T-cell (primary cell): ENCODE measurements at regions not wholly inside any gene's neighbourhood (a gene's known extent, or its start where the extent isn't known, plus 50 kb on each side); places are given as distances from the start of the nearest gene placed in this dataset.

ENCODE experiments used
- ATAC-seq, 4 experiments: fragments of 200-7000 bp in 3 of 4; fragments of 150-1000 bp in 1 of 4; cut with Tn5 transposase; replicated peaks in 1 of 4; 1 replicate in 3 of 4; 2 replicates in 1 of 4; pipeline ENCODE4 v1.10.0; 2021; ENCODE audit warnings: moderate library complexity in 3 of 4, mild to moderate bottlenecking in 2 of 4, moderate number of reproducible peaks in 1 of 4
- CTCF ChIA-PET, 2 donors: fragments of 300-600 bp; sonication (Branson Sonifier 250); formaldehyde crosslinking; loops; one replicate each; lab custom pipeline; 2022; ENCODE audit warnings: antibody characterized with exemption in 2 of 2; lab: Charles Lee
- POLR2A ChIA-PET, 2 donors: fragments of 300-600 bp; sonication (Branson Sonifier 250); formaldehyde crosslinking; loops; one replicate each; lab custom pipeline; 2022; ENCODE audit warnings: antibody characterized with exemption in 2 of 2; lab: Charles Lee
- DNase-seq, 35 experiments: peaks; one replicate each; pipeline versions ENCODE4 v3.0.0 to v3.0.0-alpha.2; 2013 to 2023
- H3K27ac ChIP-seq: one replicate; pipeline ENCODE4 v1.5.1; 2013; ENCODE audit warnings: low read length
- H3K27me3 ChIP-seq, 2 experiments: replicated peaks in 1 of 2; 1 replicate in 1 of 2; 2 replicates in 1 of 2; pipeline versions ENCODE4 v1.6.1 to v1.7.0; 2013; ENCODE audit warnings: low read length in 1 of 2, mixed read lengths in 1 of 2; ENCODE audit not compliant: control insufficient read depth in 2 of 2, insufficient read depth in 2 of 2; ENCODE audit errors: extremely low read depth in 1 of 2
- H3K36me3 ChIP-seq, 2 donors: 1 replicate in 1 of 2; 2 replicates in 1 of 2; pipeline versions ENCODE4 v1.6.1 to v1.7.0; 2013; ENCODE audit warnings: low read length in 1 of 2; ENCODE audit not compliant: control insufficient read depth in 2 of 2, insufficient read depth in 1 of 2; ENCODE audit errors: extremely low read depth in 1 of 2
- H3K4me1 ChIP-seq, 2 experiments: 1 replicate in 1 of 2; 2 replicates in 1 of 2; pipeline versions ENCODE4 v1.6.1 to v1.7.0; 2013; ENCODE audit warnings: low read length in 2 of 2, mixed read lengths in 1 of 2; ENCODE audit not compliant: insufficient read depth in 2 of 2, control insufficient read depth in 1 of 2; ENCODE audit errors: extremely low read depth in 1 of 2
- H3K4me3 ChIP-seq, 2 donors: 1 replicate in 1 of 2; 2 replicates in 1 of 2; pipeline versions ENCODE4 v1.5.1 to v1.7.0; 2013; ENCODE audit warnings: mild to moderate bottlenecking in 2 of 2, low read length in 1 of 2, moderate library complexity in 1 of 2; ENCODE audit not compliant: control insufficient read depth in 1 of 2; ENCODE audit errors: extremely low read depth in 1 of 2
- H3K9me3 ChIP-seq: 2 replicates; pipeline ENCODE4 v1.7.0; 2013
- H3K27ac Mint-ChIP-seq, 2 donors: one replicate each; pipeline ENCODE4 v1.8.0; 2020 to 2021; ENCODE audit warnings: mild to moderate bottlenecking in 2 of 2, mixed read lengths in 2 of 2
- H3K27me3 Mint-ChIP-seq, 2 donors: one replicate each; pipeline ENCODE4 v1.8.0; 2021 to 2022; ENCODE audit warnings: mixed read lengths in 2 of 2
- H3K36me3 Mint-ChIP-seq: one replicate; pipeline ENCODE4 v1.8.0; 2021; ENCODE audit warnings: mixed read lengths
- H3K4me1 Mint-ChIP-seq, 3 donors: one replicate each; pipeline ENCODE4 v1.8.0; 2020 to 2022; ENCODE audit warnings: mixed read lengths in 3 of 3, mild to moderate bottlenecking in 1 of 3
- H3K4me3 Mint-ChIP-seq, 3 donors: one replicate each; pipeline ENCODE4 v1.8.0; 2020 to 2022; ENCODE audit warnings: mild to moderate bottlenecking in 3 of 3, mixed read lengths in 3 of 3, moderate library complexity in 3 of 3
- H3K9me3 Mint-ChIP-seq, 3 donors: one replicate each; pipeline ENCODE4 v1.8.0; 2020 to 2022; ENCODE audit warnings: mixed read lengths in 3 of 3
- WGBS: methylation state at CpG from one replicate; pipeline ENCODE4 v1.1.5; 2013; ENCODE audit warnings: missing lambda C conversion rate; ENCODE audit not compliant: insufficient coverage; 5-methylcytosine and 5-hydroxymethylcytosine counted together

DNA sequence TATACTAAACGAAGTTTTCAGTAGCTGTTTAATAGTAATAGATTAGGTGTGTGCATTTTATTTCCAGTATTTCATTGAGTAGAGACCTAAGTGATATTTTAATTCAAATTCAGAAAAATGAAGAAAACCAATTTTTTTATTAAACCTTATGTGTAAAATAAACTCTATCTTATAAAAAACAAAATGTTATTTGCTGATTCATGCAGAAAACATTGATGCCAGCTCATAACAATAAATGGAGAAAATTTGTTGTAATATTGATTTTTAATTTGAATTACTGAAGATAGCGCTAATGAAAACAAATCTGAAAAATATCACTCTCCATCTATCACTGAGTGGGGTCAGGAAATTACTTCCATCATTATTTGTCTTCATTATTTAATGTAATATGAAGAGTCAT is 1177.8 kb upstream of the SEMA6A start:
- no peaks in the 10 kb centered on the region for H3K36me3 ChIP-seq
- no peaks in the 10 kb centered on the region for H3K27me3 Mint-ChIP-seq
- no peaks in the 10 kb centered on the region for H3K36me3 Mint-ChIP-seq
- H3K4me3 ChIP-seq = no peak overlapping the region
- H3K4me1 ChIP-seq = no peaks in the 10 kb centered on the region
- H3K4me3 Mint-ChIP-seq = no peak overlapping the region
- ChIA-PET POLR2A (no interaction called here), CTCF (no interaction called here)
- WGBS = no CpG with 5 or more reads among the region's 2 CpGs
- no peak overlapping the region for H3K27ac ChIP-seq
- no peaks in the 10 kb centered on the region for H3K9me3 ChIP-seq
- no peak for DNase-seq
- H3K27me3 ChIP-seq = no peaks in the 10 kb centered on the region
- no peaks in the 10 kb centered on the region for H3K4me1 Mint-ChIP-seq
- ATAC-seq = no peak
- H3K27ac Mint-ChIP-seq = no peak overlapping the region
- H3K9me3 Mint-ChIP-seq = peaks cover 3 to 8% (median 7%) of the 10 kb centered on the region in 3 donors

GRCh38 chr5:117748336-117748735 is 1173.7 kb upstream of the SEMA6A start:
- ATAC-seq = no peak
- Mint-ChIP-seq H3K36me3 (no peaks in the 10 kb centered on the region), H3K27ac (no peak overlapping the region), H3K4me3 (no peak overlapping the region), H3K4me1 (no peaks in the 10 kb centered on the region), H3K27me3 (no peaks in the 10 kb centered on the region), H3K9me3 (peaks cover 5 to 7% (median 6%) of the 10 kb centered on the region in 3 donors)
- no peaks in the 10 kb centered on the region for H3K4me1 ChIP-seq
- H3K27me3 ChIP-seq = no peaks in the 10 kb centered on the region
- H3K9me3 ChIP-seq = no peaks in the 10 kb centered on the region
- no CpG with 5 or more reads among the region's 5 CpGs for WGBS
- DNase-seq = no peak
- H3K36me3 ChIP-seq = no peaks in the 10 kb centered on the region
- ChIA-PET POLR2A (no interaction called here), CTCF (no interaction called here)
- H3K27ac ChIP-seq = no peak overlapping the region
- H3K4me3 ChIP-seq = no peak overlapping the region

DNA sequence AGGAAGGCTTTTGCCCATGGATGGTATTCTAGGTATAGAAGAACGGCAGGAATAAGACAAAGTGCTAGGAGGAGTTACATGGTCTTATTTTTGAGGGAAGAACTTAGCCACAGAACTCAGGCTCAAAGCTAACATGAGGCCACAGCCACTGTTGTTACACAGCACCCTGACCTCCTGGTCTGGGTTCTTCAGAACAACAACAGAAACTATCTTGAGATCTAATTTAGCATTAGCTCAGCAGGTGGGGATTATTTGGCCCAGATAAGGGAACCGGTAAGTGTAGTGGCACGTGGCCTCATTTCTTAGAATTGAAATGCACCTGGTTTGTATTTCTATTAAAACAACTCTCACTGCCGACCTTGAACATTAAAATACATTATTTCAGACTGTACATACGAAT is 1168.7 kb upstream of the SEMA6A start:
- Histone ChIP-seq H3K27ac (no peak overlapping the region), H3K4me3 (no peak overlapping the region), H3K36me3 (no peaks in the 10 kb centered on the region), H3K4me1 (no peaks in the 10 kb centered on the region), H3K27me3 (no peaks in the 10 kb centered on the region), H3K9me3 (no peaks in the 10 kb centered on the region)
- ChIA-PET CTCF (no interaction called here), POLR2A (no interaction called here)
- Mint-ChIP-seq H3K27me3 (no peaks in the 10 kb centered on the region), H3K4me3 (no peak overlapping the region), H3K4me1 (no peaks in the 10 kb centered on the region), H3K9me3 (peaks cover 5 to 10% (median 10%) of the 10 kb centered on the region in 3 donors), H3K27ac (no peak overlapping the region), H3K36me3 (no peaks in the 10 kb centered on the region)
- 57% methylated on average over 1 of the region's 5 CpGs for WGBS
- DNase-seq (no peak), ATAC-seq (no peak)

- no peaks in the 10 kb centered on the region for H3K27me3 ChIP-seq
- no peaks in the 10 kb centered on the region for H3K36me3 ChIP-seq
- H3K9me3 ChIP-seq = no peaks in the 10 kb centered on the region
- no peak overlapping the region for H3K27ac ChIP-seq
- Mint-ChIP-seq H3K36me3 (no peaks in the 10 kb centered on the region), H3K27me3 (no peaks in the 10 kb centered on the region), H3K4me3 (no peak overlapping the region), H3K27ac (no peak overlapping the region), H3K9me3 (peaks cover 0 to 16% (median 16%) of the 10 kb centered on the region in 3 donors), H3K4me1 (no peaks in the 10 kb centered on the region)
- no peaks in the 10 kb centered on the region for H3K4me1 ChIP-seq
- no peak overlapping the region for H3K4me3 ChIP-seq
- ChIA-PET POLR2A (no interaction called here), CTCF (no interaction called here)
- DNase-seq (no peak), ATAC-seq (no peak)
- WGBS = 25% methylated on average over 1 of the region's 1 CpG
Measured at GRCh38 chr5:117741655-117742206, 1167.1 kb upstream of the SEMA6A start.

GRCh38 chr5:117740268-117740667 is 1165.6 kb upstream of the SEMA6A start:
- no peak overlapping the region for H3K27ac ChIP-seq
- ATAC-seq (no peak), DNase-seq (no peak)
- no peaks in the 10 kb centered on the region for H3K36me3 ChIP-seq
- Mint-ChIP-seq H3K9me3 (peaks cover 0 to 16% (median 11%) of the 10 kb centered on the region in 3 donors), H3K27ac (no peak overlapping the region), H3K36me3 (no peaks in the 10 kb centered on the region), H3K4me1 (no peaks in the 10 kb centered on the region), H3K27me3 (no peaks in the 10 kb centered on the region), H3K4me3 (no peak overlapping the region)
- H3K9me3 ChIP-seq = no peaks in the 10 kb centered on the region
- H3K4me1 ChIP-seq = no peaks in the 10 kb centered on the region
- POLR2A ChIA-PET = no interaction called here
- CTCF ChIA-PET = no interaction called here
- no peaks in the 10 kb centered on the region for H3K27me3 ChIP-seq
- H3K4me3 ChIP-seq = no peak overlapping the region

DNA sequence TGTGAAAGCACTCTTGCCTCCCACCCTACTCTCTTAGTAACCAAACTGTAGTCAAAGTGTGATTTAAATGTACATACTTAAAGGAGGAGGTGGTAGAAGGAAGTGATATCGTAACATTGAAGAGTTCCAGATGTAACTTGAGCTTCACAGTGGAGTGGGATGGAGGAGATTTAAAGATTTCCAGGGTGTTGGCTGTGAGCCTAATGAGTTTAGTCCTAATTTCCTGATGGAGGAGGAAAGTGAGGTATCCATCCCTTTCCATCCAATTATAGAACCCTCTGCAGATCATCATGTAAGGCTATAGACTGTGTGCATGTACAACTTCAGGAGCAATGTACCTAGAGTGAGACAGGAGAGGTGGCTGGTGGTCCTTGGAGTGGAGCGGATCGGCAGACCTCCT is 1163.9 kb upstream of the SEMA6A start:
- no peaks in the 10 kb centered on the region for H3K36me3 Mint-ChIP-seq
- POLR2A ChIA-PET = no interaction called here
- Histone ChIP-seq H3K9me3 (no peaks in the 10 kb centered on the region), H3K4me1 (no peaks in the 10 kb centered on the region), H3K36me3 (no peaks in the 10 kb centered on the region), H3K4me3 (no peak overlapping the region), H3K27me3 (no peaks in the 10 kb centered on the region), H3K27ac (no peak overlapping the region)
- CTCF ChIA-PET = no interaction called here
- DNase-seq (no peak), ATAC-seq (no peak)
- no peaks in the 10 kb centered on the region for H3K4me1 Mint-ChIP-seq
- WGBS = no CpG with 5 or more reads among the region's 3 CpGs
- peaks cover 0 to 16% (median 13%) of the 10 kb centered on the region in 3 donors for H3K9me3 Mint-ChIP-seq
- H3K27ac Mint-ChIP-seq = no peak overlapping the region
- no peaks in the 10 kb centered on the region for H3K27me3 Mint-ChIP-seq
- no peak overlapping the region for H3K4me3 Mint-ChIP-seq

DNA sequence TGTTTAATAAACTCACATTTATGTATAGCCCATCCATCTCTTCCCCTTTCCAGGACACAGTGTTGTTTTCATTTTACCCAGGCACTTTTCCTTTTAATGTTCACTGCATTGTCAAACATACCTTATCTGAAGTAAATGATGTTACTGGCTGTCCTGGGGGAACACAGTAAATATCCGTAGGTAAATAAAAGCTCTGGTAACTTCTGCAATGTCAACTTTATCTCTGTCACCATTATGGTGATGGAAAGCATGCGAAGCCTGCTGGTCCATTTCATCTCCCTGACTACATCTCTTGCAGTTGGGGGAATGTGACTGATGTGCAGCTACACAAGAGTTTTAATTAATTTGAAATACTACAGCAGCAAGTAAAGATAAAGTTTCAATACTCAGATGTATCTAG is 1162.1 kb upstream of the SEMA6A start:
- Histone ChIP-seq H3K9me3 (no peaks in the 10 kb centered on the region), H3K27ac (no peak overlapping the region), H3K4me1 (no peaks in the 10 kb centered on the region), H3K27me3 (no peaks in the 10 kb centered on the region), H3K4me3 (no peak overlapping the region), H3K36me3 (no peaks in the 10 kb centered on the region)
- Mint-ChIP-seq H3K9me3 (peaks cover 0 to 14% (median 13%) of the 10 kb centered on the region in 3 donors), H3K4me3 (no peak overlapping the region), H3K27ac (no peak overlapping the region), H3K4me1 (no peaks in the 10 kb centered on the region), H3K27me3 (no peaks in the 10 kb centered on the region), H3K36me3 (no peaks in the 10 kb centered on the region)
- ChIA-PET CTCF (no interaction called here), POLR2A (no interaction called here)
- no CpG with 5 or more reads among the region's 2 CpGs for WGBS
- DNase-seq = no peak
- no peak for ATAC-seq
